ENCODE measurements at regions not wholly inside any gene's neighbourhood (a gene's known extent, or its start where the extent isn't known, plus 50 kb on each side); places are given as distances from the start of the nearest gene placed in this dataset.

- Histone ChIP-seq H3K4me1 (no peaks in the 10 kb centered on the region), H3K9me3 (no peaks in the 10 kb centered on the region), H3K27me3 (replicated peaks; ENCODE audit: control insufficient read depth, insufficient read depth, low read length) (no peaks in the 10 kb centered on the region), H3K36me3 (ENCODE audit: control insufficient read depth, insufficient read depth, low read length) (no peaks in the 10 kb centered on the region), H3K4me3 (ENCODE audit: low read depth, low read length) (no peak overlapping the region)
- no peaks in the 10 kb centered on the region for H3K4me1 Mint-ChIP-seq (ENCODE audit: low read depth, unreplicated experiment)
- DNase-seq = no peak
- H3K4me3 Mint-ChIP-seq (ENCODE audit: unreplicated experiment) = no peak overlapping the region
- H3K27ac Mint-ChIP-seq (ENCODE audit: unreplicated experiment) = no peak overlapping the region
- H3K27me3 Mint-ChIP-seq (ENCODE audit: insufficient read depth, unreplicated experiment) = no peaks in the 10 kb centered on the region
- POLR2A ChIA-PET = no interaction called here
- intact Hi-C loops (cut with micrococcal nuclease; ENCODE audit: unreplicated experiment) = loop anchor here (10.0 kb wide), 1 partner anchor 288 kb away; no protein-coding TSS in a partner anchor
- no peaks in the 10 kb centered on the region for H3K36me3 Mint-ChIP-seq (ENCODE audit: insufficient read depth, unreplicated experiment)
- CTCF ChIA-PET = no interaction called here
- TF ChIP-seq CTCF (IDR thresholded peaks at IDR 0.05; ENCODE audit: insufficient read depth in 1 of 2, low read depth in 1 of 2, low read length in 1 of 2, severe bottlenecking in 1 of 2, unreplicated experiment in 1 of 2) = no peak
- H3K9me3 Mint-ChIP-seq (ENCODE audit: unreplicated experiment) = no peaks in the 10 kb centered on the region
- no TSS peak for BruUV-seq (replicated peaks)
Observed at GRCh38 chr10:105352827-105353226, 711.7 kb downstream of the SORCS3 start.

GRCh38 chr10:105352281-105352680, 711.2 kb downstream of the SORCS3 start:
- BruUV-seq (replicated peaks) = no TSS peak
- intact Hi-C loops (cut with micrococcal nuclease; ENCODE audit: unreplicated experiment) = loop anchor here (10.0 kb wide), 1 partner anchor 287 kb away; no protein-coding TSS in a partner anchor
- Mint-ChIP-seq H3K4me1 (ENCODE audit: low read depth, unreplicated experiment) (no peaks in the 10 kb centered on the region), H3K27me3 (ENCODE audit: insufficient read depth, unreplicated experiment) (peaks cover 3% of the 10 kb centered on the region), H3K27ac (ENCODE audit: unreplicated experiment) (no peak overlapping the region), H3K9me3 (ENCODE audit: unreplicated experiment) (no peaks in the 10 kb centered on the region), H3K4me3 (ENCODE audit: unreplicated experiment) (no peak overlapping the region), H3K36me3 (ENCODE audit: insufficient read depth, unreplicated experiment) (no peaks in the 10 kb centered on the region)
- Histone ChIP-seq H3K27me3 (replicated peaks; ENCODE audit: control insufficient read depth, insufficient read depth, low read length) (no peaks in the 10 kb centered on the region), H3K9me3 (no peaks in the 10 kb centered on the region), H3K36me3 (ENCODE audit: control insufficient read depth, insufficient read depth, low read length) (no peaks in the 10 kb centered on the region), H3K4me1 (no peaks in the 10 kb centered on the region), H3K4me3 (ENCODE audit: low read depth, low read length) (no peak overlapping the region)
- TF ChIP-seq CTCF (IDR thresholded peaks at IDR 0.05; ENCODE audit: insufficient read depth in 1 of 2, low read depth in 1 of 2, low read length in 1 of 2, severe bottlenecking in 1 of 2, unreplicated experiment in 1 of 2) = no peak
- no peak for DNase-seq
- ChIA-PET POLR2A (no interaction called here), CTCF (interaction anchor here (0.6 kb wide), 1 partner anchor 1028 kb away, joined by 4 read pairs; no protein-coding TSS in a partner anchor)

- Histone ChIP-seq H3K9me3 (no peaks in the 10 kb centered on the region), H3K4me3 (ENCODE audit: low read depth, low read length) (no peak overlapping the region), H3K4me1 (no peaks in the 10 kb centered on the region), H3K27me3 (replicated peaks; ENCODE audit: control insufficient read depth, insufficient read depth, low read length) (no peaks in the 10 kb centered on the region), H3K36me3 (ENCODE audit: control insufficient read depth, insufficient read depth, low read length) (no peaks in the 10 kb centered on the region)
- no peak for DNase-seq
- TF ChIP-seq CTCF (IDR thresholded peaks at IDR 0.05; ENCODE audit: insufficient read depth in 1 of 2, low read depth in 1 of 2, low read length in 1 of 2, severe bottlenecking in 1 of 2, unreplicated experiment in 1 of 2) = no peak
- Mint-ChIP-seq H3K4me1 (ENCODE audit: low read depth, unreplicated experiment) (no peaks in the 10 kb centered on the region), H3K27ac (ENCODE audit: unreplicated experiment) (no peak overlapping the region), H3K4me3 (ENCODE audit: unreplicated experiment) (no peak overlapping the region), H3K27me3 (ENCODE audit: insufficient read depth, unreplicated experiment) (peaks cover 5% of the 10 kb centered on the region), H3K36me3 (ENCODE audit: insufficient read depth, unreplicated experiment) (no peaks in the 10 kb centered on the region), H3K9me3 (ENCODE audit: unreplicated experiment) (no peaks in the 10 kb centered on the region)
- POLR2A ChIA-PET = no interaction called here
- intact Hi-C loops (cut with micrococcal nuclease; ENCODE audit: unreplicated experiment) = loop anchor here (10.0 kb wide), 1 partner anchor 286 kb away; no protein-coding TSS in a partner anchor
- CTCF ChIA-PET = no interaction called here
- no TSS peak for BruUV-seq (replicated peaks)
Observed at GRCh38 chr10:105351187-105351586, 710.1 kb downstream of the SORCS3 start.

Data from Caco-2 (cell line).